ENCODE measurements at regions not wholly inside any gene's neighbourhood (a gene's known extent, or its start where the extent isn't known, plus 50 kb on each side); places are given as distances from the start of the nearest gene placed in this dataset.

DNA sequence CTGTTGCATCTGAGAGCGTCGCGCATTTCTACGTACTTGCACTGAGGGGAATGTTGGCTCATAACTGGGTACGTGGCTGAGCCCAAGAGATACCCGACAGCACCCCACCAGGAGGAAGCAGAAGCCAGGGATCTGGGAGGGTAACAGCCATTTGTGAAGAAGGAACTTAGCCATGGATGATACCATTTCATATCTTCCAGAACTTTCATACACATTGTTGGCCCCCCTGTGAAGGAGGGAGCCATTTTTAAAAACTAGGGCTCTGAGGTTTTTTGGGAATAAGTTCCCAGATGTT is 101.4 kb upstream of the SLC44A1 start:
- DNase-seq (ENCODE audit: low read depth, low spot score) = no peak
- no peak overlapping the region for H3K4me3 ChIP-seq (ENCODE audit: low read depth, low read length)
- TF ChIP-seq, protein P1, sequence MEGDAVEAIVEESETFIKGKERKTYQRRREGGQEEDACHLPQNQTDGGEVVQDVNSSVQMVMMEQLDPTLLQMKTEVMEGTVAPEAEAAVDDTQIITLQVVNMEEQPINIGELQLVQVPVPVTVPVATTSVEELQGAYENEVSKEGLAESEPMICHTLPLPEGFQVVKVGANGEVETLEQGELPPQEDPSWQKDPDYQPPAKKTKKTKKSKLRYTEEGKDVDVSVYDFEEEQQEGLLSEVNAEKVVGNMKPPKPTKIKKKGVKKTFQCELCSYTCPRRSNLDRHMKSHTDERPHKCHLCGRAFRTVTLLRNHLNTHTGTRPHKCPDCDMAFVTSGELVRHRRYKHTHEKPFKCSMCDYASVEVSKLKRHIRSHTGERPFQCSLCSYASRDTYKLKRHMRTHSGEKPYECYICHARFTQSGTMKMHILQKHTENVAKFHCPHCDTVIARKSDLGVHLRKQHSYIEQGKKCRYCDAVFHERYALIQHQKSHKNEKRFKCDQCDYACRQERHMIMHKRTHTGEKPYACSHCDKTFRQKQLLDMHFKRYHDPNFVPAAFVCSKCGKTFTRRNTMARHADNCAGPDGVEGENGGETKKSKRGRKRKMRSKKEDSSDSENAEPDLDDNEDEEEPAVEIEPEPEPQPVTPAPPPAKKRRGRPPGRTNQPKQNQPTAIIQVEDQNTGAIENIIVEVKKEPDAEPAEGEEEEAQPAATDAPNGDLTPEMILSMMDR (IDR thresholded peaks at IDR 0.05; ENCODE audit: low read depth, low read length) = no peak
- in situ Hi-C loops (cut with HindIII; ENCODE audit: low sequenced_read_pairs) = no loop called here

DNA sequence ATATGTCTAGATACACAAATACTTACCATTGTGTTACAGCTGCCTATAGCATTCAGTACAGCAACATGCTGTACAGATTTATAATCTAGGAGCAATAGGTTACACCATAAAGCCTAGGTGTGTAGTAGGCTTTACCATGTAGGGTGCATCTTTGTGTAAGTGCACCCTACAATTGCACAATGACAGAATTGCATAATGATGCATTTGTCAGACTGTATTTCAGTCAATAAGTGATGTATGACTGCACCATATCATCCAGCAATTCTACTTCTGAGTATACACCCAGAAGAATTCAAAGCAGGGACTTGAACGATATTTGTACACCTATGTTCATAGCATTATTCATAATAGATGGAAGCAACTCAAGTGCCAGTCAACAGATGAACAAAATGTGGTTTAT is 100.4 kb upstream of the SLC44A1 start:
- no peak overlapping the region for H3K4me3 ChIP-seq (ENCODE audit: low read depth, low read length)
- TF ChIP-seq, protein P1 (IDR thresholded peaks at IDR 0.05; ENCODE audit: low read depth, low read length) = no peak
- no peak for DNase-seq (ENCODE audit: low read depth, low spot score)
- in situ Hi-C loops (cut with HindIII; ENCODE audit: low sequenced_read_pairs) = no loop called here

DNA sequence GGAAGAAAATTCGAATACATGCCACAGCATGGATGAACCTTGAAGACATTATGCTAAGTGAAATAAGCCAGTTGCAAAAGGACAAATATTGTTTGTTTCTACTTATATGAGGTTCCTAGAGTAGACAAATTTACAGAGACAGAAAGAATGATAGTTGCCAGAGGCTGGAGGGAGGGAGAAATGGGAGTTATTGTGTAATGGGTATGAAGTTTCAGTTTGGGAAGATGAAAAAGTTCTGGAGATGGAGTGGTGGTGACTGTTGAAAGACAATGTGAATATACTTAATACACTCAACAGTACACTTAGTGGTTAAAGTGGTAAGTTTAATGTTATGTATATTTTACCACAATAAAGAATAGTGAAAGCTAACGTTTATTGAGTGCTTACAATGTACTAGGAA is 99.6 kb upstream of the SLC44A1 start:
- DNase-seq (ENCODE audit: low read depth, low spot score) = no peak
- in situ Hi-C loops (cut with HindIII; ENCODE audit: low sequenced_read_pairs) = no loop called here
- H3K4me3 ChIP-seq (ENCODE audit: low read depth, low read length) = no peak overlapping the region
- TF ChIP-seq, protein P1 (IDR thresholded peaks at IDR 0.05; ENCODE audit: low read depth, low read length) = no peak

DNA sequence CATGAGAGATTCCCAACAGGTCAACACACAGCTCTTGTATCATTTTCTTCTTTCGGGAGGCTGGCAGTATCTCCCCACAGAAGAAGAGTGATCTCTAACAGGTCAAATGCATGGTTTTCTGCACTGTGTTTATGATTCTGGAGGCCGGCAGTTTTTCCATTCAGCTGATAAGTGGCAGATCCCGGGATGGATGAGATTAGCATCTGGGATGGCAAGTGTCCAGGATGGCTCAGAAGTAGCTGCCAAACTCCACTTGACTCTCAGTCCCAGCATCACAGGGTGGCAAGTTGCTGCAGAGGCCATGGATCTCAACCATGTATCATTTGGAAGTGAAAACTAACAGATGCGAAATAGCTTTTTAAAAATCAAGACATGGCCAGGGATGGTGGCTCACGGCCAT is 97.8 kb upstream of the SLC44A1 start:
- TF ChIP-seq, protein P1 (IDR thresholded peaks at IDR 0.05; ENCODE audit: low read depth, low read length) = no peak
- in situ Hi-C loops (cut with HindIII; ENCODE audit: low sequenced_read_pairs) = no loop called here
- no peak overlapping the region for H3K4me3 ChIP-seq (ENCODE audit: low read depth, low read length)
- DNase-seq (ENCODE audit: low read depth, low spot score) = no peak

DNA sequence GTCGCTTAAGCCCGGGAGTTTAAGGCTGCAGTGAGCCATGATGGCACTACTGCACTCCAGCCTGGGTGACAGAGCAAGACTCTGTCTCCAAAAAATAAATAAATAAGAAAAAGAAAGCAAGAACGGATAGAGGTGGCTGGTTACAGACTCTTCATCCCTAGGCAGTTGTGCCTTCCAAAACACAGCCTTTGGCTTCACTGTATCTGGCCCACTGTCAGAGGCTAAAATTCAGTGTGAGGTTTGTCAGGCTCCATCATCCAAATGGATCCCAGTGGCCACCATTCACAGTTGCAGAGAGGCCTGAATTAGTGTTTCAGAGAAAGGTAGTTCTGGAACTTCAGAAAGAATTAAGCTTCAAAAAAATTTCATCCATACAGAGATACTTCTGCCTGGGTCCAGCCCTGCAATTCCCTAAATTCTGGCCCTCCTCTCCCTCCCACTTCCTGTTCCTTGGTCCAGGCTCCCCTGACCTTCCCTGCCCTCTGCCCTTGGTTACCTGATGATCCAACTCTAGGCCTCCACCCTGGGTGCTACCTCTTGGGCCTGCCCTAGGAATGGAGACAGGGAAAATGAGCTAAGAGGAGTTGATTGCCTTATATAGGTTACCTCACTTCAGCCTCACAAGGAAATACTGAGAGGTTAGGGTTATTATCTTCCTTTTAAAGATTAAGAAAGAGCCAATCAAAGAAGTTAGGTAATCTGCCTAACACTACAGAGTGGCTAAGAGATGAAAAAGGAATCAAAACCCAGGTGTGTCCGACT is 97.2 kb upstream of the SLC44A1 start:
- TF ChIP-seq, protein P1 (IDR thresholded peaks at IDR 0.05; ENCODE audit: low read depth, low read length) = no peak
- no peak overlapping the region for H3K4me3 ChIP-seq (ENCODE audit: low read depth, low read length)
- in situ Hi-C loops (cut with HindIII; ENCODE audit: low sequenced_read_pairs) = no loop called here
- DNase-seq (ENCODE audit: low read depth, low spot score) = no peak

DNA sequence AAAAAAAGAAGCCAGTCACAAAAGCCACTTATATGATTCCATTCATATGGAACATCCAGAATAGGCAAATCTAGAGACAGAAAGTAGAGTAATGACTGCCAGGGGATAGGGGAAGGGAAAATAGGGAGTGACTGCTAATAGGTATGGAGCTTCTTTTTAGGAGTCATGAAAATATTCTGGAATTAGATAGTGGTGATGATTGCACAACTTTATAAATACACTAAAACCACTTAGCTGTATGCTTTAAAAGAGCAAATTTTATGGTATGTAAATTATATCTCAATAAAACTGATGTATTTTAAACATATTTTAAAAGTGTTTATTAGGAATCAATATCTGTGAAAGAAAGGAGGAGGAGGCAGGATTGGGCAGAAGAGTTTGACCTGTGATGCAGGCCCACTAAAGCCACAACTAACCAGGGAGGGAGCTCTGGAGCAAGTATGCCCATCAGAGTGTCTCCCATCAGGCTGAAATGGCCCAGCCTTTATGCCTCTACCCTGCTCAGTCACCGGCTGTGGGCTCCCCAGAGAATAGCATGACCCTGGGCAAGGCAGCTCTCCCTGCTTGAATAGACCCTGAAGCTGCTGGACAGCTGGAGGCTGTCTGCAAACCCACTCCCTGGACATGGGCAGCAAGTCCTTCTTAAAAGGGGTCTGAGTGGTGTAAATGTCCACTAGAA is 96.0 kb upstream of the SLC44A1 start:
- TF ChIP-seq, protein P1 (IDR thresholded peaks at IDR 0.05; ENCODE audit: low read depth, low read length) = no peak
- H3K4me3 ChIP-seq (ENCODE audit: low read depth, low read length) = no peak overlapping the region
- in situ Hi-C loops (cut with HindIII; ENCODE audit: low sequenced_read_pairs) = no loop called here
- DNase-seq (ENCODE audit: low read depth, low spot score) = no peak

All from astrocyte of the spinal cord (primary cell).